ENCODE measurements at regions not wholly inside any gene's neighbourhood (a gene's known extent, or its start where the extent isn't known, plus 50 kb on each side); places are given as distances from the start of the nearest gene placed in this dataset.

DNA sequence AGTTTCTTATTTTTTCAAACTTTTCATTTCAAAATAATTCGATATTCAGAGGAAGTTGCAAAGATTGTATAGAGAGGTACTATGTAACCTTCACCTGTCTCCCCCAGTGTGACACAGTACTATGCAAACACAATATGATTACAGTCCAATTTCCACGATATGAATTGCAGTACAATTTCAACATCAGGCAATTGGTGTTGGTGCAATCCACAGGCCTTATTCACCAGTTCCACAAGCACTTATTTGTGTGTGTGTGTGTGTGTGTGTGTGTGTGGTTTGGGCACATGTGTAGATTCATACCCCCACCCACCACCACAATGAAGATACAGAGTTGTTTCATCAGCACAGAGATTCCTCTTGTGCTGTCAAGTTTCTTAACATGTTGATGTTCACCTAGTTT lies 69.7 kb upstream of the ARL4C start:
- TF ChIP-seq REST (IDR thresholded peaks at IDR 0.05; ENCODE audit: low read depth) = no peak
- no peak for TF ChIP-seq FOXM1 (IDR thresholded peaks at IDR 0.05; ENCODE audit: borderline replicate concordance, low read depth)
